ENCODE measurements at regions not wholly inside any gene's neighbourhood (a gene's known extent, or its start where the extent isn't known, plus 50 kb on each side); places are given as distances from the start of the nearest gene placed in this dataset.
A peak's percentile ranks its signal among the peaks of the same experiment; 100 is the strongest.

DNA sequence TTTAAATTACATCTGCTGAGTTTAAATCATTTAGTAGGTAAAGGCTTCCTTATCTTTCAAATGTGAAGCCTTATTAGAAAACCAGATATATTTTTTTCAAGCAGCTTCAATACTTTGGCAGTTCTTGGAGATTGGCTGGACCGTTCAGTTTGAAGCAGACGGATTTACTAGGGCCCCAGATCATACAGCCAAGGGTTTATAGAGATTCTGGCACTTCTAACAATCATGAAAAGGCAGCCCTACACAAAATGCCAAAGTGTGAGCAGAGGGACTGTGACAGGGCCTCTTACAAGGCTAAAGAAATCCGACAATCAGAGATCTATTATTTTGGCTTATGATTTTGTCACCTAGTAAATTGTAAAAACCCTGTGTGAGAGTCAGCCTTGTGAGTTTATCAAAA is 162.8 kb upstream of the SLC38A2 start:
- no peak for DNase-seq
- peaks cover 0 to 53% (median 21%) of the 10 kb centered on the region in 12 donors for H3K4me1 ChIP-seq
- H3K4me3 ChIP-seq = no peak overlapping the region
- TF ChIP-seq, protein P1, sequence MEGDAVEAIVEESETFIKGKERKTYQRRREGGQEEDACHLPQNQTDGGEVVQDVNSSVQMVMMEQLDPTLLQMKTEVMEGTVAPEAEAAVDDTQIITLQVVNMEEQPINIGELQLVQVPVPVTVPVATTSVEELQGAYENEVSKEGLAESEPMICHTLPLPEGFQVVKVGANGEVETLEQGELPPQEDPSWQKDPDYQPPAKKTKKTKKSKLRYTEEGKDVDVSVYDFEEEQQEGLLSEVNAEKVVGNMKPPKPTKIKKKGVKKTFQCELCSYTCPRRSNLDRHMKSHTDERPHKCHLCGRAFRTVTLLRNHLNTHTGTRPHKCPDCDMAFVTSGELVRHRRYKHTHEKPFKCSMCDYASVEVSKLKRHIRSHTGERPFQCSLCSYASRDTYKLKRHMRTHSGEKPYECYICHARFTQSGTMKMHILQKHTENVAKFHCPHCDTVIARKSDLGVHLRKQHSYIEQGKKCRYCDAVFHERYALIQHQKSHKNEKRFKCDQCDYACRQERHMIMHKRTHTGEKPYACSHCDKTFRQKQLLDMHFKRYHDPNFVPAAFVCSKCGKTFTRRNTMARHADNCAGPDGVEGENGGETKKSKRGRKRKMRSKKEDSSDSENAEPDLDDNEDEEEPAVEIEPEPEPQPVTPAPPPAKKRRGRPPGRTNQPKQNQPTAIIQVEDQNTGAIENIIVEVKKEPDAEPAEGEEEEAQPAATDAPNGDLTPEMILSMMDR (IDR thresholded peaks at IDR 0.05) = no peak
- TF ChIP-seq POLR2A (IDR thresholded peaks at IDR 0.05) = no peak
- H3K9me3 ChIP-seq = no peaks in the 10 kb centered on the region
- ATAC-seq = no peak
- H3K36me3 ChIP-seq = no peaks in the 10 kb centered on the region
- H3K27ac ChIP-seq = peak overlapping the region in 9 of 12 donors; percentile 1 to 55 (median 47)
- intact Hi-C loops (cut with DNase I) = loop anchor here in 2 of 10 donors (5.0 to 10.0 kb wide), 2 partner anchors 119 to 323 kb away; no protein-coding TSS in a partner anchor
- WGBS, 4 donors = 31 to 40% (median 39%) methylated on average over 3 of the region's 3 CpGs
- H3K27me3 ChIP-seq = no peaks in the 10 kb centered on the region

DNA sequence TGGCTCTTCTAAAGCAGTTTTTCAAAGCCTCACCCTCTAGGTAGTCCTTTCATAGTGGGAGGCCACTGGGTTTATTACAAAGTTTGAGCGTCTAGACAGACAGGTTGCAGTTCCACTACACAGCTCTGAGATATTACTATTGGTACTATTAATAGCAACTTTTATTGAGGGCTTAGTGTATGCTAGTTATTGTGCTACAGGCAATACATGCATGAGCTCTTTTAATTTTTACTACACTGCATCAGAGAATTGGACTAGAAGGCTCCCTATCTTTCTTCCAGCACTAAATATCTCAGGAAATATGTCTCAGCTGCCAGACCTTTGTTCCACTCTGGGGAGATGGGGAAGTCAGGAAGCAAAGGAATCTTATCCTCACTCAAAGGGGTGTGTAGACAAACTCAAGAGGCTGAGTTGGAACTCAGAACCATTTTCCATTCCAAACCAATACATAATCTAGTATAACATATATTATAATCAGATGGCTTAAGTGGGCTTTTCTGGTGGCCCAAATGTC is 161.8 kb upstream of the SLC38A2 start:
- ATAC-seq (peak in 3 of 4 donors; percentile 42 to 65 (median 44)), DNase-seq (no peak)
- Histone ChIP-seq H3K4me3 (no peak overlapping the region), H3K9me3 (no peaks in the 10 kb centered on the region), H3K4me1 (peaks cover 0 to 50% (median 21%) of the 10 kb centered on the region in 12 donors), H3K36me3 (no peaks in the 10 kb centered on the region), H3K27me3 (no peaks in the 10 kb centered on the region), H3K27ac (peak overlapping the region in 8 of 12 donors; percentile 2 to 48 (median 36))
- intact Hi-C loops (cut with DNase I) = loop anchor here in 1 of 10 donors (10.0 kb wide), 1 partner anchor 120 kb away; no protein-coding TSS in a partner anchor
- WGBS, 4 donors = 47 to 59% (median 54%) methylated on average over 1 of the region's 1 CpG
- TF ChIP-seq POLR2A (IDR thresholded peaks at IDR 0.05) = no peak
- TF ChIP-seq, protein P1 (IDR thresholded peaks at IDR 0.05) = no peak

DNA sequence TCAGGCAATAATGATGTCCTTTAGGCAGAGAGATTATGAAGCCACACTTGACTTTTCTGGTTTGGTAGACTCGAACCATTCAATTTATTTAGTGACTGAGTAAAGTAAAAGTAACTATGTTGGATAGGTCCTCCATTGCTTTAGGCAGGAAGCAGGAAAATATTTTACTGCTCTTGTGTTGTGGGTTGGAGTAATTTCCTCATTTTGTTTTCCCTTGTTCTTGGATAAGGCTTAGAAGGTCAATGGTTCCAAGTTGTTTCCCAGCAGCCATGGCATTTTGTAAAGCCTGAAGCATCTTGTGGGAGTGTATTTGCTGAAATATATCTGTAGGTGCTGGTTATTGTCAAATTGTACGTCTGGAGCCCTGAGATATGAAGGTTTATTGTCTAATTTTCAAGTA is 161.2 kb upstream of the SLC38A2 start:
- Histone ChIP-seq H3K4me1 (peaks cover 0 to 44% (median 21%) of the 10 kb centered on the region in 12 donors), H3K27ac (peak overlapping the region in 4 of 12 donors; percentile 2 to 47 (median 31)), H3K27me3 (no peaks in the 10 kb centered on the region), H3K36me3 (no peaks in the 10 kb centered on the region), H3K9me3 (peaks cover 0 to 3% (median 0%) of the 10 kb centered on the region in 12 donors), H3K4me3 (no peak overlapping the region)
- ATAC-seq (peak in 1 of 4 donors; percentile 27), DNase-seq (no peak)
- TF ChIP-seq POLR2A (IDR thresholded peaks at IDR 0.05) = no peak
- TF ChIP-seq, protein P1 (IDR thresholded peaks at IDR 0.05) = no peak
- whole genome bisulfite sequencing, 4 donors = 58 to 70% (median 62%) methylated on average over 2 of the region's 2 CpGs
- intact Hi-C loops (cut with DNase I) = loop anchor here in 1 of 10 donors (10.0 kb wide), 1 partner anchor 121 kb away; no protein-coding TSS in a partner anchor

DNA sequence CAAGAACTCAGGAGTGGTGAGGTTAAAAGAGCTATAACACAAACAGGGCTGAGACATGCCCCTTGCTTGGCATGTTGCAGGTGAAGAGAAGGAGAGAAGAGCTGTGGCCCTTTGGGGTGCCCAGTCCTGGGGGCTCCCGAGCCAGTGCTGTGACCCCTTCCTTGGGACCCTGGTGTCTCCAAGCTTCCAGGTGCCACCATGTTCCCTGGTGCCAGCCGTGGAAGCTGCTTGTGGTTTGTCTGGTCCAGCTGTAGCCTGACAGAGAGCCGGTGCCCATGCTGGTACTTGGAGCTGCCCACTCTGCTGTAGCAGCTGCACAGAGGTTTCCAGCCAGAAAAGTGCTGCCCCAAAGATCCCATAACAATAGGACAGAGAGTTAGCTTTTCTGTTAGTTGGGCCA is 159.2 kb upstream of the SLC38A2 start:
- no peaks in the 10 kb centered on the region for H3K36me3 ChIP-seq
- WGBS, 4 donors = 96 to 100% (median 99%) methylated on average over 3 of the region's 3 CpGs
- no peak for DNase-seq
- no peak overlapping the region for H3K27ac ChIP-seq
- no peaks in the 10 kb centered on the region for H3K27me3 ChIP-seq
- H3K4me3 ChIP-seq = no peak overlapping the region
- TF ChIP-seq POLR2A (IDR thresholded peaks at IDR 0.05) = no peak
- TF ChIP-seq, protein P1 (IDR thresholded peaks at IDR 0.05) = no peak
- peaks cover 0 to 29% (median 19%) of the 10 kb centered on the region in 12 donors for H3K4me1 ChIP-seq
- ATAC-seq = no peak
- peaks cover 0 to 7% (median 0%) of the 10 kb centered on the region in 12 donors for H3K9me3 ChIP-seq
- intact Hi-C loops (cut with DNase I) = loop anchor here in 1 of 10 donors (10.0 kb wide), 1 partner anchor 123 kb away; no protein-coding TSS in a partner anchor

Data from heart left ventricle (tissue), 16 donors.